ENCODE measurements at regions not wholly inside any gene's neighbourhood (a gene's known extent, or its start where the extent isn't known, plus 50 kb on each side); places are given as distances from the start of the nearest gene placed in this dataset.
"Not testable (repeated sequence)": the region's sequence is repeated elsewhere in the genome, so short reads cannot be mapped to it uniquely, and the experiment has no call there.

DNA sequence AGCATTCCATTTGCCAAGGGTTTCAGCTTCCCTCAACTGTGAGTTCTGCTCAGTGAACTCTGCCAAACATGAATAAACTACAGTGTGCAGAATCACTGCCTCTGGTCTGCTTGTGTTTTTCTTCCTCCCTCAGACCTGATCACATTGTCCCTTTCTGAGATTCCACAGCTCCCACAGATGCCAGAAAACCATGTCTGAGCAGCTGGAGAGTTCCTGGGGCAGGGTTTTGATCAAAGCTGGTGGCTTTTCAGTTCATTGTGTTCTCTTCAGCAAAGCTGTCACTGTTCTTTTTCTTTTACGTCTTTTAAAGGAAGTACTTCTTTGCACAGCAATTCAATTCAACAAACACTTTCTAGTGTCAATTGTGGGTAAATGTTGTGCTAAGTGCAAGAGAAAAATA, 555.8 kb downstream of the RBFOX1 start:
- H3K36me3 Mint-ChIP-seq = no peaks in the 10 kb centered on the region
- no peak overlapping the region for H3K27ac Mint-ChIP-seq
- H3K4me3 Mint-ChIP-seq = no peak overlapping the region
- no peaks in the 10 kb centered on the region for H3K27me3 Mint-ChIP-seq
- no peaks in the 10 kb centered on the region for H3K9me3 Mint-ChIP-seq
- TF ChIP-seq, protein P1, sequence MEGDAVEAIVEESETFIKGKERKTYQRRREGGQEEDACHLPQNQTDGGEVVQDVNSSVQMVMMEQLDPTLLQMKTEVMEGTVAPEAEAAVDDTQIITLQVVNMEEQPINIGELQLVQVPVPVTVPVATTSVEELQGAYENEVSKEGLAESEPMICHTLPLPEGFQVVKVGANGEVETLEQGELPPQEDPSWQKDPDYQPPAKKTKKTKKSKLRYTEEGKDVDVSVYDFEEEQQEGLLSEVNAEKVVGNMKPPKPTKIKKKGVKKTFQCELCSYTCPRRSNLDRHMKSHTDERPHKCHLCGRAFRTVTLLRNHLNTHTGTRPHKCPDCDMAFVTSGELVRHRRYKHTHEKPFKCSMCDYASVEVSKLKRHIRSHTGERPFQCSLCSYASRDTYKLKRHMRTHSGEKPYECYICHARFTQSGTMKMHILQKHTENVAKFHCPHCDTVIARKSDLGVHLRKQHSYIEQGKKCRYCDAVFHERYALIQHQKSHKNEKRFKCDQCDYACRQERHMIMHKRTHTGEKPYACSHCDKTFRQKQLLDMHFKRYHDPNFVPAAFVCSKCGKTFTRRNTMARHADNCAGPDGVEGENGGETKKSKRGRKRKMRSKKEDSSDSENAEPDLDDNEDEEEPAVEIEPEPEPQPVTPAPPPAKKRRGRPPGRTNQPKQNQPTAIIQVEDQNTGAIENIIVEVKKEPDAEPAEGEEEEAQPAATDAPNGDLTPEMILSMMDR (conservative IDR thresholded peaks at IDR 0.05) = no peak
- no peak for DNase-seq (ENCODE audit: extremely low spot score, unreplicated experiment)
- no peaks in the 10 kb centered on the region for H3K4me1 Mint-ChIP-seq (ENCODE audit: unreplicated experiment)

DNA sequence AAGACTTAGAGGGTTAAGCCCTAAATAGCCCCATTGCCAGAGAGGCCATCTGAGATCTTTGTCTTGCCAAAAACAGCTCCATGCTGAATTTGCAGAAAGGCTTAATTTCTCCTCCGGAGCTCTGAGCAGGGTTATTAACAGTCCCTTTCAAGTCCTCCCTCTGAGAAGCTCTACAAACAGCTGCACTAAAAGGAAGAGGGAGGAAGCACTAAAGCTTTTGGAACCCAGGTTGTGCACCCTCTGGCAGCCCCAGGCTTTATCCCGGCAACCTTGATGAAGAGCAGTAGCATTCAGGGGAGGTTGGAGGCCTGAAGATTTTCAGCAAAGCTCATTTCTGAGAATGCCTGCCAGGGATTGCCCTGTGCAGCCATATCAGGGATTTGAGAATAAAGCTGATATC, 554.7 kb downstream of the RBFOX1 start:
- Mint-ChIP-seq H3K4me1 (ENCODE audit: unreplicated experiment) (no peaks in the 10 kb centered on the region), H3K27ac (no peak overlapping the region), H3K36me3 (no peaks in the 10 kb centered on the region), H3K27me3 (peaks cover 4% of the 10 kb centered on the region), H3K9me3 (no peaks in the 10 kb centered on the region), H3K4me3 (no peak overlapping the region)
- no peak for DNase-seq (ENCODE audit: extremely low spot score, unreplicated experiment)
- TF ChIP-seq, protein P1 (conservative IDR thresholded peaks at IDR 0.05) = no peak

DNA sequence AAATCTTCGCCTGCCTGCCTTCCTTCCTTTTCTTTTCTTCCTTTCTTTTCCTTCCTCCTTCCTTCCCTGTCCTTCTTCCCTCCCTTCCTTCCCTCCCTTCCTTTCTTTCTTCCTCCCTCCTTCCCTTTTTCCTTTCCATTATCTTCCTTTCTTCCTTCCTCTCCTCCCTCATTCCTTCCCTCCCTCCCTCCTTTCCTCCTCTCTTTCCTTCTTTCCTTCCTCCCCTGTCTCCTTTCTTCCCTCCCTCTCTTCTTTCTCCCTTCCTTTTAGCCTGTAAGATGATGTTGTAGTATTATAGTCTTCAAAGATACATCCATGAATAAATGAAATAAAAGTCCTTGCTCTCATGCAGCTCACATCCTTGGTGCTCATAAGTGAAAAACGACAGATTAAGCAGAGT, 539.3 kb downstream of the RBFOX1 start:
- TF ChIP-seq, protein P1 (conservative IDR thresholded peaks at IDR 0.05) = no peak
- H3K36me3 Mint-ChIP-seq = no peaks in the 10 kb centered on the region
- H3K4me3 Mint-ChIP-seq = no peak overlapping the region
- H3K4me1 Mint-ChIP-seq (ENCODE audit: unreplicated experiment) = no peaks in the 10 kb centered on the region
- peaks cover 9% of the 10 kb centered on the region for H3K27me3 Mint-ChIP-seq
- DNase-seq (ENCODE audit: extremely low spot score, unreplicated experiment) = no peak
- no peaks in the 10 kb centered on the region for H3K9me3 Mint-ChIP-seq
- no peak overlapping the region for H3K27ac Mint-ChIP-seq

DNA sequence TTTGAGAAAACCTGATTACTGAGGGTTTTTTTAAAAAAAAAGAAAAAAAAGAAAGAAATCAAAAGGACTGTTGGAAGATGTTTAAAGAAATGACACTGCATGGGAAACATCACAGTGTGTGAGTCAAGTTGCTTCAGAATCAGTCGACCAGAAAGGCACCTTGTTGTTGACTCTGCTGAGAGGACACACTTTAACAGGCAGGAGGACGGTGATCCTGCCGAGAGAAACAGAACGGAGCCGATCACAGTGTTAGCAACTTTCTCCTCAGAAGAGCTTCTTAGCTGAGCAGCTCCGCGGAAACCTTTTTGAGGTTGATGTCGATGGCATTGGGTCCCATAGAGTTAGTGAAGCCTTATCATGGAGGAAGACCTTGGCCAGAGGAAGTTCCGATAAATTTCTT, 538.7 kb downstream of the RBFOX1 start:
- TF ChIP-seq, protein P1 (conservative IDR thresholded peaks at IDR 0.05) = no peak
- Mint-ChIP-seq H3K9me3 (no peaks in the 10 kb centered on the region), H3K4me1 (ENCODE audit: unreplicated experiment) (no peaks in the 10 kb centered on the region), H3K27me3 (peaks cover 9% of the 10 kb centered on the region), H3K4me3 (no peak overlapping the region), H3K27ac (no peak overlapping the region), H3K36me3 (no peaks in the 10 kb centered on the region)
- no peak for DNase-seq (ENCODE audit: extremely low spot score, unreplicated experiment)

DNA sequence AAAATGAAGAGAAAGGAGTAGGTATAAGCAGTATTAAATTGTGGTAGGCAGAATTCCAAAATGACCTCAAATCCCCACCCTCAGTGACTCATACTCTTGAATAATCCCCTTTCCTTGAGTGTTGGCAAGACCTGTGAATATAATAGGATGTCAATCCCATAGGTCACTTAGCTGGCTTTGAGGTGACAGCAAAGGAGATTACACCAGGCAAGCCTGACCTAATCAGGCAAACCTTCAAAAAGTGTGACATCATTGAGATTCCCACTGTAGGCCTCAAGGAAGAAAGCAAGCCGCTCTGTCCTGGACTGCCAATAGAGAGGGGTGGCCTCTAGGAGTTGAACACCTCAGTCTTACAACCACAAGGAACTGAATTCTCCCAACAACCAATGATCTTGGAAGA, 535.2 kb downstream of the RBFOX1 start:
- peaks cover 9% of the 10 kb centered on the region for H3K27me3 Mint-ChIP-seq
- no peak overlapping the region for H3K27ac Mint-ChIP-seq
- H3K9me3 Mint-ChIP-seq = no peaks in the 10 kb centered on the region
- DNase-seq (ENCODE audit: extremely low spot score, unreplicated experiment) = no peak
- TF ChIP-seq, protein P1 (conservative IDR thresholded peaks at IDR 0.05) = no peak
- H3K36me3 Mint-ChIP-seq = no peaks in the 10 kb centered on the region
- no peak overlapping the region for H3K4me3 Mint-ChIP-seq
- no peaks in the 10 kb centered on the region for H3K4me1 Mint-ChIP-seq (ENCODE audit: unreplicated experiment)

DNA sequence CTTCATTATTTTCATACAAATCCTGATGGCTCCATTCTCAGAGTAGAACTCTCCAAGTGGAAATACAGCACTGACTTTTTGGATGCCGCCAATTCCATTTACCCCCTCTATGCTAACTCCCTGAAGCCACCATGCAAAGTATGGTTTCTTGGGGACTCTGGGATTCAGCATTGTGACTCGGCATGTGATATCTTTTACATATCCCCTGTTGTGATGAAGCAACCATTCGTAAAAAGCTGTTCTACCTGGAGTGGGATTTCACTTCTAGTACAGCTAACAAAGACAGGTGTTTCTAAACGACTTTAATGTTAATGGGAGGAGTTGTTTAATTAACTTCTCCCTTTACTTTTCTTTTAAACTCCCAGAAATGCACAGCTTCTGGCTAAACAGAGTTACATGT, 533.5 kb downstream of the RBFOX1 start:
- H3K36me3 Mint-ChIP-seq = no peaks in the 10 kb centered on the region
- H3K4me1 Mint-ChIP-seq (ENCODE audit: unreplicated experiment) = no peaks in the 10 kb centered on the region
- H3K4me3 Mint-ChIP-seq = no peak overlapping the region
- no peak overlapping the region for H3K27ac Mint-ChIP-seq
- peaks cover 6% of the 10 kb centered on the region for H3K27me3 Mint-ChIP-seq
- TF ChIP-seq, protein P1 (conservative IDR thresholded peaks at IDR 0.05) = no peak
- no peak for DNase-seq (ENCODE audit: extremely low spot score, unreplicated experiment)
- no peaks in the 10 kb centered on the region for H3K9me3 Mint-ChIP-seq

DNA sequence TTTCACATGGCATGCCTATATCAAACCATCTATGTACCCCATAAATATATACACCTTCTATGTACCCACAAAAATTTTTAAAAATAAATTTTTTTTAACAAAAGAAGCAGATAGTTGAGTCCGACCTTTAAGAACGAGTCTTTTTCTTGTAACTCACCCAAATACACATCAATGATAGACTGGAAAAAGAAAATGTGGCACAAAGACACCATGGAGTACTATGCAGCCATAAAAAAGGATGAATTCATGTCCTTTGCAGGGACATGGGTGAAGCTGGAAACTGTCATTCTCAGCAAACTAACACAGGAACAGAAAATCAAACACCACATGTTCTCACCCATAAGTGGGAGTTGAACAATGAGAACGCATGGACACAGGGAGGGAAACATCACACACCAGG, 532.7 kb downstream of the RBFOX1 start:
- not testable (repeated sequence) for H3K27me3 Mint-ChIP-seq; H3K27ac Mint-ChIP-seq; H3K4me1 Mint-ChIP-seq (ENCODE audit: unreplicated experiment); H3K36me3 Mint-ChIP-seq; H3K4me3 Mint-ChIP-seq; DNase-seq (ENCODE audit: extremely low spot score, unreplicated experiment); H3K9me3 Mint-ChIP-seq
